GM19467 (cell line): ENCODE measurements at regions not wholly inside any gene's neighbourhood (a gene's known extent, or its start where the extent isn't known, plus 50 kb on each side); places are given as distances from the start of the nearest gene placed in this dataset.

Experiments used
- ATAC-seq: cut with Tn5 transposase; IDR thresholded peaks from one replicate; pipeline ENCODE4 v1.9.1; 2021; ENCODE audit warnings: mild to moderate bottlenecking, moderate library complexity; ENCODE audit not compliant: unreplicated experiment

GRCh38 chr2:71826826-71827523 lies 320.7 kb downstream of the CYP26B1 start:
- ATAC-seq: no peak

- ATAC-seq: no peak
Observed at GRCh38 chr2:71826299-71826698, 321.4 kb downstream of the CYP26B1 start.

GRCh38 chr2:71824436-71824835 lies 323.2 kb downstream of the CYP26B1 start:
- ATAC-seq: no peak

- ATAC-seq: no peak
Observed at GRCh38 chr2:71823526-71823925, 324.1 kb downstream of the CYP26B1 start.

GRCh38 chr2:71822463-71822862 lies 325.2 kb downstream of the CYP26B1 start:
- no peak for ATAC-seq

- ATAC-seq: no peak
Observed at GRCh38 chr2:71821856-71822255, 325.8 kb downstream of the CYP26B1 start.

GRCh38 chr2:71816815-71817214 lies 330.8 kb downstream of the CYP26B1 start:
- ATAC-seq: no peak

- no peak for ATAC-seq
Observed at GRCh38 chr2:71815701-71816474, 331.8 kb downstream of the CYP26B1 start.

- no peak for ATAC-seq
Observed at GRCh38 chr2:71814885-71815284, 332.8 kb downstream of the CYP26B1 start.

GRCh38 chr2:71813807-71814470 lies 333.7 kb downstream of the CYP26B1 start:
- no peak for ATAC-seq

GRCh38 chr2:71813315-71813714 lies 334.3 kb downstream of the CYP26B1 start:
- no peak for ATAC-seq

- ATAC-seq: no peak
Observed at GRCh38 chr2:71812736-71813135, 334.9 kb downstream of the CYP26B1 start.

GRCh38 chr2:71811726-71812125 lies 335.9 kb downstream of the CYP26B1 start:
- no peak for ATAC-seq

- ATAC-seq: no peak
Observed at GRCh38 chr2:71811157-71811556, 336.5 kb downstream of the CYP26B1 start.

- ATAC-seq: no peak
Observed at GRCh38 chr2:71807581-71808451, 339.8 kb downstream of the CYP26B1 start.

- ATAC-seq: no peak
Observed at GRCh38 chr2:71806432-71806831, 341.2 kb downstream of the CYP26B1 start.

GRCh38 chr2:71804281-71804751 lies 343.3 kb downstream of the CYP26B1 start:
- no peak for ATAC-seq

- ATAC-seq: no peak
Observed at GRCh38 chr2:71803398-71803797, 344.3 kb downstream of the CYP26B1 start.

GRCh38 chr2:71802556-71802955 lies 345.1 kb downstream of the CYP26B1 start:
- ATAC-seq: no peak

- ATAC-seq: no peak
Observed at GRCh38 chr2:71801969-71802368, 345.7 kb downstream of the CYP26B1 start.

GRCh38 chr2:71801556-71801955 lies 346.1 kb downstream of the CYP26B1 start:
- no peak for ATAC-seq
